Testis (tissue), 2 donors: ENCODE measurements at regions not wholly inside any gene's neighbourhood (a gene's known extent, or its start where the extent isn't known, plus 50 kb on each side); places are given as distances from the start of the nearest gene placed in this dataset.

Source experiments
- CTCF ChIP-seq, 3 experiments: fragments of 450-650 bp in 2 of 3; fragments of 200-600 bp in 1 of 3; sonication (generic) in 1 of 3; IDR thresholded peaks; one replicate each; pipeline ENCODE4 v1.5.1; 2016 to 2019; ENCODE audit warnings: antibody characterized with exemption in 3 of 3, mild to moderate bottlenecking in 2 of 3, moderate library complexity in 1 of 3
- POLR2A ChIP-seq: fragments of 450-650 bp; IDR thresholded peaks from one replicate; pipeline ENCODE4 v1.6.1; 2017; ENCODE audit warnings: antibody characterized with exemption, mild to moderate bottlenecking, moderate library complexity

- TF ChIP-seq CTCF (IDR thresholded peaks at IDR 0.05) (no peak), POLR2A (no peak)
These were observed 379.8 kb upstream of the FANCL start for GRCh38 chr2:58620896-58621295.
